ENCODE measurements at regions not wholly inside any gene's neighbourhood (a gene's known extent, or its start where the extent isn't known, plus 50 kb on each side); places are given as distances from the start of the nearest gene placed in this dataset.

GRCh38 chr6:125469915-125470314, 168.1 kb upstream of the HDDC2 start:
- no TSS peak for BruUV-seq (replicated peaks)
- DNase-seq (ENCODE audit: low spot score) = no peak

GRCh38 chr6:125471667-125472066, 169.9 kb upstream of the HDDC2 start:
- Histone ChIP-seq H3K27me3 (replicated peaks; ENCODE audit: insufficient read depth, low read depth, low read length, poor library complexity) (no peaks in the 10 kb centered on the region), H3K9me3 (ENCODE audit: low read depth, low read length, poor library complexity, severe bottlenecking) (no peaks in the 10 kb centered on the region), H3K4me1 (ENCODE audit: insufficient read depth, low read length, poor library complexity, severe bottlenecking) (peaks cover 12% of the 10 kb centered on the region), H3K4me3 (ENCODE audit: low read depth, low read length, poor library complexity, severe bottlenecking) (no peak overlapping the region), H3K27ac (ENCODE audit: low read depth, low read length, poor library complexity, severe bottlenecking) (peak overlapping the region; percentile 26), H3K36me3 (ENCODE audit: insufficient read depth, low read length, poor library complexity, severe bottlenecking) (no peaks in the 10 kb centered on the region)
- intact Hi-C loops (cut with micrococcal nuclease; ENCODE audit: unreplicated experiment) = no loop called here
- TF ChIP-seq EZH2 (IDR thresholded peaks at IDR 0.05; ENCODE audit: borderline replicate concordance, low read depth, low read length, poor library complexity, severe bottlenecking) (no peak), CTCF (conservative IDR thresholded peaks at IDR 0.05; ENCODE audit: low read depth, low read length) (no peak)
- peak; percentile 7 for DNase-seq (ENCODE audit: low spot score)
- POLR2A ChIA-PET (ENCODE audit: low non-redundant PET) = no interaction called here
- no TSS peak for BruUV-seq (replicated peaks)
- CTCF ChIA-PET = no interaction called here

More at GRCh38 chr6:125469915-125470314, 168.1 kb upstream of the HDDC2 start:
- Histone ChIP-seq H3K4me1 (ENCODE audit: insufficient read depth, low read length, poor library complexity, severe bottlenecking) (peaks cover 12% of the 10 kb centered on the region), H3K9me3 (ENCODE audit: low read depth, low read length, poor library complexity, severe bottlenecking) (no peaks in the 10 kb centered on the region), H3K27me3 (replicated peaks; ENCODE audit: insufficient read depth, low read depth, low read length, poor library complexity) (no peaks in the 10 kb centered on the region), H3K36me3 (ENCODE audit: insufficient read depth, low read length, poor library complexity, severe bottlenecking) (no peaks in the 10 kb centered on the region), H3K4me3 (ENCODE audit: low read depth, low read length, poor library complexity, severe bottlenecking) (no peak overlapping the region), H3K27ac (ENCODE audit: low read depth, low read length, poor library complexity, severe bottlenecking) (no peak overlapping the region)
- ChIA-PET POLR2A (ENCODE audit: low non-redundant PET) (no interaction called here), CTCF (no interaction called here)
- intact Hi-C loops (cut with micrococcal nuclease; ENCODE audit: unreplicated experiment) = no loop called here
- TF ChIP-seq CTCF (conservative IDR thresholded peaks at IDR 0.05; ENCODE audit: low read depth, low read length) (no peak), EZH2 (IDR thresholded peaks at IDR 0.05; ENCODE audit: borderline replicate concordance, low read depth, low read length, poor library complexity, severe bottlenecking) (no peak)

GRCh38 chr6:125474061-125474460, 172.3 kb upstream of the HDDC2 start:
- no peak for TF ChIP-seq CTCF (conservative IDR thresholded peaks at IDR 0.05; ENCODE audit: low read depth, low read length)
- TF ChIP-seq EZH2 (IDR thresholded peaks at IDR 0.05; ENCODE audit: borderline replicate concordance, low read depth, low read length, poor library complexity, severe bottlenecking) = no peak
- DNase-seq (ENCODE audit: low spot score) = no peak
- ChIA-PET CTCF (no interaction called here), POLR2A (ENCODE audit: low non-redundant PET) (no interaction called here)
- BruUV-seq (replicated peaks) = no TSS peak
- Histone ChIP-seq H3K4me3 (ENCODE audit: low read depth, low read length, poor library complexity, severe bottlenecking) (no peak overlapping the region), H3K36me3 (ENCODE audit: insufficient read depth, low read length, poor library complexity, severe bottlenecking) (no peaks in the 10 kb centered on the region), H3K27ac (ENCODE audit: low read depth, low read length, poor library complexity, severe bottlenecking) (no peak overlapping the region), H3K9me3 (ENCODE audit: low read depth, low read length, poor library complexity, severe bottlenecking) (no peaks in the 10 kb centered on the region), H3K4me1 (ENCODE audit: insufficient read depth, low read length, poor library complexity, severe bottlenecking) (peaks cover 12% of the 10 kb centered on the region), H3K27me3 (replicated peaks; ENCODE audit: insufficient read depth, low read depth, low read length, poor library complexity) (no peaks in the 10 kb centered on the region)
- intact Hi-C loops (cut with micrococcal nuclease; ENCODE audit: unreplicated experiment) = no loop called here
